A549 (cell line): ENCODE measurements at regions not wholly inside any gene's neighbourhood (a gene's known extent, or its start where the extent isn't known, plus 50 kb on each side); places are given as distances from the start of the nearest gene placed in this dataset.

Experiments
- ATAC-seq, 2 experiments: fragments of 200-7000 bp in 1 of 2; fragments of >200 bp in 1 of 2; cut with Nextera tagmentation in 1 of 2; cut with Tn5 transposase in 1 of 2; 3 replicates each; pipeline versions ENCODE4 v1.8.0 to v1.9.1; 2018 to 2020; ENCODE audit warnings: mild to moderate bottlenecking in 1 of 2, moderate library complexity in 1 of 2
- CTCF ChIA-PET: fragments of 300-600 bp; sonication (Branson Sonifier 250); formaldehyde crosslinking; extraction: SDS; loops from one replicate; lab custom pipeline; 2021; ENCODE audit warnings: antibody characterized with exemption, inconsistent platforms; lab: Yijun Ruan, JAX
- POLR2A ChIA-PET: fragments of 350-600 bp; formaldehyde crosslinking; extraction: SDS; loops from one replicate; lab custom pipeline; 2021; ENCODE audit warnings: antibody characterized with exemption, inconsistent platforms; lab: Yijun Ruan, JAX
- DNase-seq, 2 experiments: peaks; one replicate each; pipeline versions ENCODE4 v3.0.0 to v3.0.0-alpha.2; 2011 to 2016; ENCODE audit warnings: low read depth in 1 of 2, low spot score in 1 of 2
- FAIRE-seq: peaks from 2 replicates; lab custom pipeline; 2011; peaks lifted over from hg19 to GRCh38; lab: Jason Lieb, UNC
- H3K27ac ChIP-seq, 2 experiments: fragments of >200 bp; sonication (Bioruptor Twin); formaldehyde crosslinking; 3 replicates each; pipeline ENCODE4 v1.5.1; 2016 to 2017
- H3K4me1 ChIP-seq: fragments of >200 bp; sonication (Bioruptor Twin); formaldehyde crosslinking; 3 replicates; pipeline ENCODE4 v1.6.1; 2016
- H3K4me2 ChIP-seq: fragments of >200 bp; sonication (Bioruptor Twin); formaldehyde crosslinking; 3 replicates; pipeline ENCODE4 v1.6.1; 2016
- H3K4me3 ChIP-seq: fragments of >200 bp; sonication (Bioruptor Twin); formaldehyde crosslinking; 3 replicates; pipeline ENCODE4 v1.5.1; 2016
- H3K9me3 ChIP-seq: fragments of >200 bp; sonication (Bioruptor Twin); formaldehyde crosslinking; 3 replicates; pipeline ENCODE4 v1.6.1; 2016
- ATOH8 ChIP-seq: fragments of 250-450 bp; sonication (Bioruptor Pico); IDR thresholded peaks from 2 replicates; pipeline ENCODE4 v1.5.0; 2020; ENCODE audit warnings: low read depth, mild to moderate bottlenecking, moderate library complexity
- CBX2 ChIP-seq: fragments of 200-600 bp; sonication (generic); IDR thresholded peaks from 2 replicates; pipeline ENCODE4 v1.6.1; 2016; ENCODE audit warnings: low read depth, mild to moderate bottlenecking, borderline replicate concordance
- CEBPB ChIP-seq, 2 experiments: fragments of >200 bp in 1 of 2; sonication (Bioruptor Twin) in 1 of 2; formaldehyde crosslinking in 1 of 2; IDR thresholded peaks; 2 replicates each; pipeline ENCODE4 v1.6.1; 2012 to 2016
- CTCF ChIP-seq: fragments of >200 bp; sonication (Bioruptor Twin); formaldehyde crosslinking; IDR thresholded peaks from 3 replicates; pipeline ENCODE4 v1.5.1; 2016
- EHMT2 ChIP-seq: fragments of 200-600 bp; sonication (generic); IDR thresholded peaks from 2 replicates; pipeline ENCODE4 v1.6.1; 2016; ENCODE audit warnings: antibody characterized with exemption, low read depth, mild to moderate bottlenecking, moderate library complexity
- GATA3 ChIP-seq: IDR thresholded peaks from 2 replicates; pipeline ENCODE4 v1.6.1; 2012; ENCODE audit warnings: borderline replicate concordance
- HDAC2 ChIP-seq: fragments of 200-600 bp; sonication (generic); IDR thresholded peaks from 2 replicates; pipeline ENCODE4 v1.6.1; 2016
- HES2 ChIP-seq: fragments of >200 bp; sonication (Bioruptor Twin); formaldehyde crosslinking; IDR thresholded peaks from 2 replicates; pipeline ENCODE4 v1.6.1; 2016
- HEYL ChIP-seq: fragments of 250-450 bp; sonication (Bioruptor Pico); IDR thresholded peaks from 2 replicates; pipeline ENCODE4 v1.8.0; 2021; ENCODE audit warnings: mild to moderate bottlenecking, moderate library complexity
- HOXB5 ChIP-seq: fragments of 250-450 bp; sonication (Bioruptor Pico); IDR thresholded peaks from 2 replicates; pipeline ENCODE4 v1.5.0; 2020; ENCODE audit warnings: mild to moderate bottlenecking, moderate library complexity
- JUN ChIP-seq, 2 experiments: fragments of >200 bp; sonication (Bioruptor Twin); formaldehyde crosslinking; IDR thresholded peaks; 2 replicates in 1 of 2; 3 replicates in 1 of 2; pipeline ENCODE4 v1.6.1; 2016 to 2017
- POLR2A ChIP-seq: IDR thresholded peaks from 2 replicates; pipeline ENCODE4 v1.6.1; 2012; ENCODE audit warnings: mild to moderate bottlenecking, low read length
- RARB ChIP-seq: fragments of 250-450 bp; sonication (Bioruptor Pico); IDR thresholded peaks from 2 replicates; pipeline ENCODE4 v1.8.0; 2021; ENCODE audit warnings: mild to moderate bottlenecking, moderate library complexity
- RNF2 ChIP-seq: fragments of 200-600 bp; sonication (generic); IDR thresholded peaks from 2 replicates; pipeline ENCODE4 v1.6.1; 2016; ENCODE audit warnings: low read depth, mild to moderate bottlenecking, antibody characterized with exemption, moderate library complexity, borderline replicate concordance
- SREBF2 ChIP-seq: fragments of 450-650 bp; IDR thresholded peaks from 2 replicates; pipeline ENCODE4 v1.6.1; 2014; ENCODE audit warnings: mild to moderate bottlenecking, moderate library complexity
- TFCP2L1 ChIP-seq: fragments of 250-450 bp; sonication (Bioruptor Pico); IDR thresholded peaks from 2 replicates; pipeline ENCODE4 v1.5.0; 2021; ENCODE audit warnings: mild to moderate bottlenecking
- TP53 ChIP-seq: fragments of 250-450 bp; sonication (Bioruptor Pico); IDR thresholded peaks from 2 replicates; pipeline ENCODE4 v1.5.0; 2021; ENCODE audit warnings: mild to moderate bottlenecking, moderate library complexity
- WGBS: methylation state at CpG from one replicate; pipeline ENCODE4 v1.1.6; 2017; ENCODE audit errors: missing lambda C conversion rate; 5-methylcytosine and 5-hydroxymethylcytosine counted together
- TF ChIP-seq, protein P1 (sequence below): IDR thresholded peaks from 2 replicates; pipeline ENCODE4 v1.6.1; 2012; ENCODE audit warnings: low read depth, borderline replicate concordance
- TF ChIP-seq, protein P2 (sequence below): fragments of 150-350 bp; IDR thresholded peaks from 2 replicates; pipeline ENCODE4 v1.6.1; 2014; ENCODE audit warnings: low read depth, mild to moderate bottlenecking, low read length
- TF ChIP-seq, protein P3 (sequence below): IDR thresholded peaks from 2 replicates; pipeline ENCODE4 v1.6.1; 2012

DNA sequence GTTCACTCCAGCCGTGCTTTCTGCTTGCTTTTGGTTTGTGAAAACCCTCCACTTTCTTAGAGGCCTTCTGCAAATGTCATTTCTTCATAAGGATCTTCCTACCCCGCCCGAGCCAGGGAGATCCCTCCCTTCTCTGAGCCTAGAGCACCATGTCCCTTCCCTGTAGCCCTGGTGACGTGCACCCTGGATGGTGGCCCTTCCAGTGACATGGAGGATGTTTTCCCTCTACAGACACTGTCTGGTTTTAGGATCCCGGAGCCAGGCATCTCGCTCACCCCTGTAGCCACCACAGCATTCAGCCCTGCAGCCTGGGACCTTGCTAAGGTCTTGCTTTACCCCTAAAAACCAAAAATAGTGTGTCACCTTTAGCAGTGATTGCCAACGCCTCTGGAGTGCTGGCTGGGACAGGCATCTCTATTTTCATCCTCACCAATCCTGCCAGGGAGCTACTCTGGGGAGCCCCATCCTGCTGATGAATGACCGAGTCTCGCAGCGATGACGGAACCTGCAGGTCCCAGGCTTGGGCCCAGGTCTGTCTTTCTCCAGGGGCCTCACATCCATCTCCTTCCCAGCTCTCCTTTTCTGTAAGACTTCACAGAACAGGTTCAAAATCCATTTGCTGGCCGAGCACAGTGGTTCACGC is 394.1 kb upstream of the TNRC6C start:
- Histone ChIP-seq H3K4me2 (no peak overlapping the region), H3K27ac (no peak overlapping the region), H3K4me1 (no peaks in the 10 kb centered on the region), H3K4me3 (no peak overlapping the region), H3K9me3 (no peaks in the 10 kb centered on the region; the same call in 2 of the 3 replicates)
- WGBS, result 72% methylated on average over 13 of the region's 13 CpGs
- CTCF ChIA-PET, result interaction anchor here (1.5 to 2.2 kb wide), 2 partner anchors 12 to 22 kb away, joined by 4 to 11 read pairs; no protein-coding TSS in a partner anchor
- no peak for TF ChIP-seq CTCF
- TF ChIP-seq EHMT2, result no peak
- no peak for TF ChIP-seq HES2
- TF ChIP-seq, protein P1, sequence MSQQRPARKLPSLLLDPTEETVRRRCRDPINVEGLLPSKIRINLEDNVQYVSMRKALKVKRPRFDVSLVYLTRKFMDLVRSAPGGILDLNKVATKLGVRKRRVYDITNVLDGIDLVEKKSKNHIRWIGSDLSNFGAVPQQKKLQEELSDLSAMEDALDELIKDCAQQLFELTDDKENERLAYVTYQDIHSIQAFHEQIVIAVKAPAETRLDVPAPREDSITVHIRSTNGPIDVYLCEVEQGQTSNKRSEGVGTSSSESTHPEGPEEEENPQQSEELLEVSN, result no peak
- no peak for TF ChIP-seq SREBF2
- TF ChIP-seq HDAC2, result no peak
- TF ChIP-seq JUN (IDR thresholded peaks at IDR 0.05), result no peak
- TF ChIP-seq, protein P2, sequence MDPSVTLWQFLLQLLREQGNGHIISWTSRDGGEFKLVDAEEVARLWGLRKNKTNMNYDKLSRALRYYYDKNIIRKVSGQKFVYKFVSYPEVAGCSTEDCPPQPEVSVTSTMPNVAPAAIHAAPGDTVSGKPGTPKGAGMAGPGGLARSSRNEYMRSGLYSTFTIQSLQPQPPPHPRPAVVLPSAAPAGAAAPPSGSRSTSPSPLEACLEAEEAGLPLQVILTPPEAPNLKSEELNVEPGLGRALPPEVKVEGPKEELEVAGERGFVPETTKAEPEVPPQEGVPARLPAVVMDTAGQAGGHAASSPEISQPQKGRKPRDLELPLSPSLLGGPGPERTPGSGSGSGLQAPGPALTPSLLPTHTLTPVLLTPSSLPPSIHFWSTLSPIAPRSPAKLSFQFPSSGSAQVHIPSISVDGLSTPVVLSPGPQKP, result no peak
- TF ChIP-seq, protein P3, sequence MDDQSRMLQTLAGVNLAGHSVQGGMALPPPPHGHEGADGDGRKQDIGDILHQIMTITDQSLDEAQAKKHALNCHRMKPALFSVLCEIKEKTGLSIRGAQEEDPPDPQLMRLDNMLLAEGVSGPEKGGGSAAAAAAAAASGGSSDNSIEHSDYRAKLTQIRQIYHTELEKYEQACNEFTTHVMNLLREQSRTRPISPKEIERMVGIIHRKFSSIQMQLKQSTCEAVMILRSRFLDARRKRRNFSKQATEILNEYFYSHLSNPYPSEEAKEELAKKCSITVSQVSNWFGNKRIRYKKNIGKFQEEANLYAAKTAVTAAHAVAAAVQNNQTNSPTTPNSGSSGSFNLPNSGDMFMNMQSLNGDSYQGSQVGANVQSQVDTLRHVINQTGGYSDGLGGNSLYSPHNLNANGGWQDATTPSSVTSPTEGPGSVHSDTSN, result no peak
- DNase-seq (no peak), ATAC-seq (no peak; a peak in 1 of 6 replicates), FAIRE-seq (peak; percentile 23)
- POLR2A ChIA-PET, result no interaction called here

- TF ChIP-seq CBX2 (no peak), TFCP2L1 (CRISPR knock-in tag) (no peak), TP53 (CRISPR knock-in tag) (no peak), ATOH8 (no peak), RARB (CRISPR knock-in tag) (no peak)
- TF ChIP-seq, all 56 proteins: peak for 0
- POLR2A ChIA-PET, result no interaction called here
These were observed 393.3 kb upstream of the TNRC6C start for GRCh38 chr17:77565166-77565565.

GRCh38 chr17:77566151-77566550 is 392.4 kb upstream of the TNRC6C start:
- 54% methylated on average over 7 of the region's 7 CpGs for WGBS
- Histone ChIP-seq H3K4me3 (no peak overlapping the region), H3K4me1 (no peaks in the 10 kb centered on the region), H3K4me2 (no peak overlapping the region), H3K27ac (no peak overlapping the region), H3K9me3 (no peaks in the 10 kb centered on the region; the same call in 2 of the 3 replicates)
- CTCF ChIA-PET, result interaction anchor here (0.8 kb wide), 1 partner anchor 23 kb away, joined by 4 read pairs; no protein-coding TSS in a partner anchor
- FAIRE-seq, result no peak
- no peak for TF ChIP-seq POLR2A
- no peak for TF ChIP-seq GATA3
- no peak for TF ChIP-seq CEBPB (IDR thresholded peaks at IDR 0.05)
- no peak for TF ChIP-seq HOXB5
- no peak for TF ChIP-seq RNF2
- TF ChIP-seq HEYL (CRISPR knock-in tag), result no peak
- TF ChIP-seq TFCP2L1 (CRISPR knock-in tag), result no peak
- POLR2A ChIA-PET, result no interaction called here
- DNase-seq, result no peak
- ATAC-seq, result no peak; a peak in 1 of 6 replicates

More at GRCh38 chr17:77565166-77565565, 393.3 kb upstream of the TNRC6C start:
- Histone ChIP-seq H3K4me3 (no peak overlapping the region), H3K27ac (no peak overlapping the region), H3K9me3 (no peaks in the 10 kb centered on the region; the same call in 2 of the 3 replicates), H3K4me1 (no peaks in the 10 kb centered on the region), H3K4me2 (no peak overlapping the region)
- CTCF ChIA-PET, result interaction anchor here (0.8 to 2.2 kb wide), 3 partner anchors 12 to 23 kb away, joined by 4 to 11 read pairs (median 4); no protein-coding TSS in a partner anchor
- FAIRE-seq (no peak), ATAC-seq (no peak), DNase-seq (no peak)
- WGBS, result 62% methylated on average over 7 of the region's 7 CpGs
